AG04450 (cell line): ENCODE measurements at regions not wholly inside any gene's neighbourhood (a gene's known extent, or its start where the extent isn't known, plus 50 kb on each side); places are given as distances from the start of the nearest gene placed in this dataset.

Experiments
- CTCF ChIA-PET: fragments of 300-600, 350-600 bp; formaldehyde crosslinking; extraction: SDS; loops from one replicate; lab custom pipeline; 2022; ENCODE audit warnings: antibody characterized with exemption, inconsistent platforms; lab: Charles Lee
- POLR2A ChIA-PET: fragments of 350-600 bp; formaldehyde crosslinking; extraction: SDS; loops from one replicate; lab custom pipeline; 2021; ENCODE audit warnings: antibody characterized with exemption, inconsistent platforms; lab: Yijun Ruan, JAX
- DNase-seq: peaks from one replicate; pipeline ENCODE4 v3.0.0-alpha.2; 2011; ENCODE audit warnings: low read depth, low spot score
- H3K27ac ChIP-seq: one replicate; pipeline ENCODE4 v1.5.1; 2012; ENCODE audit warnings: low read depth, low read length, control low read depth
- H3K27me3 ChIP-seq: one replicate; pipeline ENCODE4 v1.6.0; 2012; ENCODE audit warnings: low read length; ENCODE audit not compliant: control insufficient read depth, insufficient read depth
- H3K4me3 ChIP-seq: 2 replicates; pipeline ENCODE4 v1.5.1; 2011; ENCODE audit warnings: mild to moderate bottlenecking, low read depth, low read length, control low read depth
- H3K9me3 ChIP-seq: 2 replicates; pipeline ENCODE4 v1.5.1; 2012; ENCODE audit warnings: low read length; ENCODE audit not compliant: control insufficient read depth, insufficient read depth
- CTCF ChIP-seq: IDR thresholded peaks from 2 replicates; pipeline ENCODE4 v1.5.1; 2011; ENCODE audit warnings: low read depth, low read length, control low read depth, inconsistent platforms

GRCh38 chr11:64450168-64450560 lies 91.2 kb downstream of the RPS6KA4 start:
- TF ChIP-seq CTCF = no peak
- no peak for DNase-seq
- ChIA-PET POLR2A (no interaction called here), CTCF (interaction anchor here (0.6 to 2.5 kb wide), 14 partner anchors 19 to 407 kb away, joined by 3 to 36 read pairs (median 5); no protein-coding TSS in a partner anchor)
- H3K27ac ChIP-seq = no peak overlapping the region
- H3K27me3 ChIP-seq = peaks cover 32% of the 10 kb centered on the region
- H3K4me3 ChIP-seq = no peak overlapping the region
- no peaks in the 10 kb centered on the region; the same call in 1 of the 2 replicates for H3K9me3 ChIP-seq

GRCh38 chr11:64451856-64452255 lies 92.9 kb downstream of the RPS6KA4 start:
- CTCF ChIA-PET = no interaction called here
- Histone ChIP-seq H3K27me3 (peaks cover 32% of the 10 kb centered on the region), H3K4me3 (no peak overlapping the region), H3K9me3 (no peaks in the 10 kb centered on the region; the same call in 1 of the 2 replicates), H3K27ac (no peak overlapping the region)
- no peak for TF ChIP-seq CTCF
- DNase-seq = no peak
- POLR2A ChIA-PET = no interaction called here

- ChIA-PET POLR2A (no interaction called here), CTCF (interaction anchor here (0.7 kb wide), 1 partner anchor 97 kb away, joined by 5 read pairs; no protein-coding TSS in a partner anchor)
Observed at GRCh38 chr11:64453466-64453865, 94.5 kb downstream of the RPS6KA4 start.

GRCh38 chr11:64455456-64456261 lies 96.7 kb downstream of the RPS6KA4 start:
- H3K27ac ChIP-seq = no peak overlapping the region
- no peak overlapping the region for H3K4me3 ChIP-seq
- ChIA-PET POLR2A (no interaction called here), CTCF (no interaction called here)
- no peak for TF ChIP-seq CTCF
- H3K27me3 ChIP-seq = peaks cover 10% of the 10 kb centered on the region
- DNase-seq = no peak
- H3K9me3 ChIP-seq = no peaks in the 10 kb centered on the region; the same call in 1 of the 2 replicates

More at GRCh38 chr11:64453466-64453865, 94.5 kb downstream of the RPS6KA4 start:
- Histone ChIP-seq H3K27ac (no peak overlapping the region), H3K9me3 (no peaks in the 10 kb centered on the region; the same call in 1 of the 2 replicates), H3K4me3 (no peak overlapping the region), H3K27me3 (peaks cover 24% of the 10 kb centered on the region)
- no peak for DNase-seq
- no peak for TF ChIP-seq CTCF
